Skeletal muscle tissue (tissue), 3 donors: ENCODE measurements at regions not wholly inside any gene's neighbourhood (a gene's known extent, or its start where the extent isn't known, plus 50 kb on each side); places are given as distances from the start of the nearest gene placed in this dataset.

ENCODE experiments used
- H3K27ac ChIP-seq: one replicate; pipeline ENCODE4 v1.7.0; 2013; ENCODE audit warnings: mild to moderate bottlenecking, low read depth, low read length, inconsistent platforms
- H3K27me3 ChIP-seq, 3 donors: one replicate each; pipeline ENCODE4 v1.7.0; 2013; ENCODE audit warnings: low read length in 3 of 3; ENCODE audit not compliant: control insufficient read depth in 3 of 3, insufficient read depth in 3 of 3
- H3K36me3 ChIP-seq, 3 donors: one replicate each; pipeline ENCODE4 v1.7.0; 2013; ENCODE audit warnings: low read length in 3 of 3; ENCODE audit not compliant: control insufficient read depth in 3 of 3, insufficient read depth in 3 of 3
- H3K4me1 ChIP-seq, 3 donors: one replicate each; pipeline ENCODE4 v1.7.0; 2013; ENCODE audit warnings: low read length in 3 of 3, mild to moderate bottlenecking in 3 of 3; ENCODE audit not compliant: control insufficient read depth in 3 of 3, insufficient read depth in 3 of 3
- H3K4me3 ChIP-seq, 3 donors: one replicate each; pipeline ENCODE4 v1.7.0; 2013; ENCODE audit warnings: low read length in 3 of 3
- H3K9ac ChIP-seq, 3 donors: one replicate each; pipeline ENCODE4 v1.7.0; 2013; ENCODE audit warnings: low read length in 3 of 3, mild to moderate bottlenecking in 3 of 3, moderate library complexity in 2 of 3, low read depth in 1 of 3
- H3K9me3 ChIP-seq, 3 donors: one replicate each; pipeline ENCODE4 v1.7.0; 2013; ENCODE audit warnings: low read length in 3 of 3; ENCODE audit not compliant: control insufficient read depth in 3 of 3
- donor health status: Osteomylitis.

- H3K36me3 ChIP-seq: no peaks in the 10 kb centered on the region
- no peaks in the 10 kb centered on the region for H3K9me3 ChIP-seq
- peaks cover 0 to 3% (median 0%) of the 10 kb centered on the region in 3 donors for H3K27me3 ChIP-seq
- no peak overlapping the region for H3K4me3 ChIP-seq
- no peak overlapping the region for H3K27ac ChIP-seq
- H3K4me1 ChIP-seq: no peaks in the 10 kb centered on the region
- no peak overlapping the region for H3K9ac ChIP-seq
These were observed 199.8 kb downstream of the COG6 start for GRCh38 chr13:39855236-39855635.

- H3K4me3 ChIP-seq: no peak overlapping the region
- H3K27ac ChIP-seq: no peak overlapping the region
- no peaks in the 10 kb centered on the region for H3K36me3 ChIP-seq
- H3K27me3 ChIP-seq: peaks cover 0 to 3% (median 0%) of the 10 kb centered on the region in 3 donors
- no peaks in the 10 kb centered on the region for H3K4me1 ChIP-seq
- no peaks in the 10 kb centered on the region for H3K9me3 ChIP-seq
- no peak overlapping the region for H3K9ac ChIP-seq
These were observed 201.3 kb downstream of the COG6 start for GRCh38 chr13:39856714-39857113.

GRCh38 chr13:39858794-39859193, 203.3 kb downstream of the COG6 start:
- peaks cover 0 to 3% (median 0%) of the 10 kb centered on the region in 3 donors for H3K27me3 ChIP-seq
- no peaks in the 10 kb centered on the region for H3K9me3 ChIP-seq
- no peak overlapping the region for H3K9ac ChIP-seq
- H3K4me1 ChIP-seq: no peaks in the 10 kb centered on the region
- H3K36me3 ChIP-seq: no peaks in the 10 kb centered on the region
- H3K4me3 ChIP-seq: no peak overlapping the region
- no peak overlapping the region for H3K27ac ChIP-seq

GRCh38 chr13:39859898-39860297, 204.4 kb downstream of the COG6 start:
- no peaks in the 10 kb centered on the region for H3K9me3 ChIP-seq
- peaks cover 0 to 3% (median 0%) of the 10 kb centered on the region in 3 donors for H3K27me3 ChIP-seq
- H3K9ac ChIP-seq: no peak overlapping the region
- no peak overlapping the region for H3K4me3 ChIP-seq
- H3K27ac ChIP-seq: no peak overlapping the region
- H3K4me1 ChIP-seq: no peaks in the 10 kb centered on the region
- H3K36me3 ChIP-seq: no peaks in the 10 kb centered on the region

- no peak overlapping the region for H3K27ac ChIP-seq
- H3K9me3 ChIP-seq: no peaks in the 10 kb centered on the region
- no peaks in the 10 kb centered on the region for H3K4me1 ChIP-seq
- no peak overlapping the region for H3K4me3 ChIP-seq
- H3K27me3 ChIP-seq: no peaks in the 10 kb centered on the region
- H3K36me3 ChIP-seq: no peaks in the 10 kb centered on the region
- H3K9ac ChIP-seq: no peak overlapping the region
These were observed 207.4 kb downstream of the COG6 start for GRCh38 chr13:39862900-39863299.

GRCh38 chr13:39864221-39864620, 208.8 kb downstream of the COG6 start:
- H3K36me3 ChIP-seq: no peaks in the 10 kb centered on the region
- no peak overlapping the region for H3K4me3 ChIP-seq
- H3K4me1 ChIP-seq: no peaks in the 10 kb centered on the region
- no peak overlapping the region for H3K9ac ChIP-seq
- H3K9me3 ChIP-seq: no peaks in the 10 kb centered on the region
- no peak overlapping the region for H3K27ac ChIP-seq
- no peaks in the 10 kb centered on the region for H3K27me3 ChIP-seq

- no peak overlapping the region for H3K27ac ChIP-seq
- H3K4me1 ChIP-seq: no peaks in the 10 kb centered on the region
- no peaks in the 10 kb centered on the region for H3K9me3 ChIP-seq
- H3K36me3 ChIP-seq: no peaks in the 10 kb centered on the region
- no peak overlapping the region for H3K9ac ChIP-seq
- H3K27me3 ChIP-seq: no peaks in the 10 kb centered on the region
- H3K4me3 ChIP-seq: no peak overlapping the region
These were observed 211.3 kb downstream of the COG6 start for GRCh38 chr13:39866722-39867121.

- no peaks in the 10 kb centered on the region for H3K4me1 ChIP-seq
- no peaks in the 10 kb centered on the region for H3K9me3 ChIP-seq
- no peaks in the 10 kb centered on the region for H3K36me3 ChIP-seq
- H3K4me3 ChIP-seq: no peak overlapping the region
- H3K27ac ChIP-seq: no peak overlapping the region
- no peak overlapping the region for H3K9ac ChIP-seq
- no peaks in the 10 kb centered on the region for H3K27me3 ChIP-seq
These were observed 212.3 kb downstream of the COG6 start for GRCh38 chr13:39867807-39868206.

- Histone ChIP-seq H3K4me1 (no peaks in the 10 kb centered on the region), H3K36me3 (no peaks in the 10 kb centered on the region), H3K27ac (no peak overlapping the region), H3K9me3 (no peaks in the 10 kb centered on the region), H3K27me3 (no peaks in the 10 kb centered on the region), H3K4me3 (no peak overlapping the region), H3K9ac (no peak overlapping the region)
These were observed 214.8 kb downstream of the COG6 start for GRCh38 chr13:39870197-39870747.

GRCh38 chr13:39874331-39875053, 219.0 kb downstream of the COG6 start:
- H3K27me3 ChIP-seq: no peaks in the 10 kb centered on the region
- H3K36me3 ChIP-seq: no peaks in the 10 kb centered on the region
- H3K27ac ChIP-seq: no peak overlapping the region
- no peaks in the 10 kb centered on the region for H3K4me1 ChIP-seq
- no peak overlapping the region for H3K4me3 ChIP-seq
- H3K9me3 ChIP-seq: no peaks in the 10 kb centered on the region
- no peak overlapping the region for H3K9ac ChIP-seq
